H4 (cell line): ENCODE measurements at regions not wholly inside any gene's neighbourhood (a gene's known extent, or its start where the extent isn't known, plus 50 kb on each side); places are given as distances from the start of the nearest gene placed in this dataset.

ENCODE experiments used
- DNase-seq: peaks from one replicate; pipeline ENCODE4 v3.0.0-alpha.2; 2015; ENCODE audit warnings: low spot score

- DNase-seq, result no peak
Observed at GRCh38 chr22:22076932-22077703, 94.5 kb upstream of the TOP3B start.

- DNase-seq, result no peak
Observed at GRCh38 chr22:22076361-22076760, 93.8 kb upstream of the TOP3B start.

GRCh38 chr22:22075382-22076163 lies 93.0 kb upstream of the TOP3B start:
- DNase-seq, result no peak

- DNase-seq, result no peak
Observed at GRCh38 chr22:22074634-22075381, 92.2 kb upstream of the TOP3B start.

GRCh38 chr22:22073769-22074561 lies 91.4 kb upstream of the TOP3B start:
- DNase-seq, result no peak

- DNase-seq, result no peak
Observed at GRCh38 chr22:22072169-22072836, 89.7 kb upstream of the TOP3B start.

- no peak for DNase-seq
Observed at GRCh38 chr22:22071455-22071854, 88.9 kb upstream of the TOP3B start.

- DNase-seq, result no peak
Observed at GRCh38 chr22:22070371-22070824, 87.8 kb upstream of the TOP3B start.

GRCh38 chr22:22069450-22070370 lies 87.1 kb upstream of the TOP3B start:
- DNase-seq, result no peak

GRCh38 chr22:22068657-22069056 lies 86.1 kb upstream of the TOP3B start:
- DNase-seq, result no peak

- DNase-seq, result no peak
Observed at GRCh38 chr22:22068025-22068424, 85.4 kb upstream of the TOP3B start.

GRCh38 chr22:22067192-22067591 lies 84.6 kb upstream of the TOP3B start:
- DNase-seq, result no peak

- no peak for DNase-seq
Observed at GRCh38 chr22:22064580-22064979, 82.0 kb upstream of the TOP3B start.

- DNase-seq, result no peak
Observed at GRCh38 chr22:22062306-22062793, 79.8 kb upstream of the TOP3B start.

- DNase-seq, result peak; percentile 53
Observed at GRCh38 chr22:22061085-22062077, 78.8 kb upstream of the TOP3B start.

- peak; percentile 16 for DNase-seq
Observed at GRCh38 chr22:22060200-22061084, 77.9 kb upstream of the TOP3B start.

- no peak for DNase-seq
Observed at GRCh38 chr22:22059291-22060002, 76.9 kb upstream of the TOP3B start.
